K562 (cell line): ENCODE measurements at regions not wholly inside any gene's neighbourhood (a gene's known extent, or its start where the extent isn't known, plus 50 kb on each side); places are given as distances from the start of the nearest gene placed in this dataset.

ENCODE experiments used
- ATAC-seq: fragments of 200-7000 bp; cut with Tn5 transposase; 3 replicates; pipeline ENCODE4 v1.9.1; 2020; ENCODE audit warnings: moderate library complexity
- BruUV-seq: library from RNA; stranded (reverse); fragments of 400-500 nt; replicated peaks from 2 replicates; lab custom pipeline; 2021; lab: Mats Ljungman, UMichigan
- CTCF ChIA-PET: fragments of 300-600 bp; formaldehyde crosslinking; extraction: SDS; loops from one replicate; lab custom pipeline; 2021; ENCODE audit warnings: low intra/inter-chr PET ratio; lab: Yijun Ruan, JAX
- POLR2A ChIA-PET: fragments of 300-600, 350-650 bp; sonication (Branson Sonifier 250); formaldehyde crosslinking; extraction: SDS; loops from one replicate; lab custom pipeline; 2021; ENCODE audit warnings: antibody characterized with exemption, inconsistent platforms; lab: Yijun Ruan, JAX
- DNase-seq, 4 experiments: peaks; one replicate each; pipeline versions ENCODE4 v3.0.0 to v3.0.0-alpha.2; 2011 to 2018; ENCODE audit warnings: low spot score in 3 of 4, mixed read lengths in 3 of 4; ENCODE audit errors: extremely low read depth in 1 of 4
- FAIRE-seq: peaks from 2 replicates; lab custom pipeline; 2011; peaks lifted over from hg19 to GRCh38; lab: Jason Lieb, UNC
- H2AFZ ChIP-seq: 2 replicates; pipeline ENCODE4 v1.6.0; 2011; ENCODE audit warnings: low read depth, low read length, control low read depth, inconsistent platforms
- H3K27ac ChIP-seq: fragments of 200-600 bp; 3 replicates; pipeline ENCODE4 v1.8.0; 2011; ENCODE audit warnings: low read depth, mild to moderate bottlenecking, control low read depth, inconsistent platforms, low read length, moderate library complexity, mixed read lengths; ENCODE audit errors: extremely low read depth
- H3K27me3 ChIP-seq, 2 experiments: fragments of 300-600 bp in 1 of 2; 2 replicates in 1 of 2; 3 replicates in 1 of 2; pipeline versions ENCODE4 v1.6.0 to v1.8.0; 2011; ENCODE audit warnings: inconsistent platforms in 2 of 2, low read length in 2 of 2, mild to moderate bottlenecking in 1 of 2, mixed read lengths in 1 of 2, moderate library complexity in 1 of 2; ENCODE audit not compliant: control insufficient read depth in 2 of 2, insufficient read depth in 2 of 2
- H3K36me3 ChIP-seq: fragments of 300-600 bp; 3 replicates; pipeline ENCODE4 v1.8.0; 2011; ENCODE audit warnings: mild to moderate bottlenecking, low read length, inconsistent platforms; ENCODE audit not compliant: control insufficient read depth, insufficient read depth
- H3K4me1 ChIP-seq, 2 experiments: fragments of 200-600 bp in 1 of 2; replicated peaks in 1 of 2; 2 replicates in 1 of 2; 3 replicates in 1 of 2; pipeline versions ENCODE4 v1.5.1 to v1.8.0; 2011; ENCODE audit warnings: inconsistent platforms in 2 of 2, low read length in 2 of 2, mild to moderate bottlenecking in 1 of 2, mixed read lengths in 1 of 2, moderate library complexity in 1 of 2; ENCODE audit not compliant: control insufficient read depth in 2 of 2, insufficient read depth in 2 of 2
- H3K4me2 ChIP-seq: 2 replicates; pipeline ENCODE4 v1.6.1; 2011; ENCODE audit warnings: low read length, control low read depth, inconsistent platforms, mixed read lengths; ENCODE audit not compliant: insufficient read depth
- H3K4me3 ChIP-seq: fragments of 200-600 bp; sonication (generic), shearing (Covaris generic); 2 replicates; pipeline ENCODE4 v1.5.1; 2016; ENCODE audit warnings: control low read depth, inconsistent platforms
- H3K79me2 ChIP-seq: fragments of 200-600 bp; 3 replicates; pipeline ENCODE4 v1.8.0; 2011; ENCODE audit warnings: low read length, inconsistent platforms; ENCODE audit not compliant: control insufficient read depth, insufficient read depth
- H3K9ac ChIP-seq, 2 experiments: 2 replicates each; pipeline versions ENCODE4 v1.6.0 to v1.6.1; 2011; ENCODE audit warnings: low read depth in 2 of 2, low read length in 2 of 2, control low read depth in 1 of 2, inconsistent platforms in 1 of 2, mild to moderate bottlenecking in 1 of 2, mixed read lengths in 1 of 2; ENCODE audit not compliant: insufficient read depth in 1 of 2
- H3K9me1 ChIP-seq: one replicate; pipeline ENCODE4 v1.6.0; 2011; ENCODE audit warnings: inconsistent platforms, mild to moderate bottlenecking, low read length, moderate library complexity; ENCODE audit not compliant: control insufficient read depth, insufficient read depth
- H3K9me3 ChIP-seq: replicated peaks from 2 replicates; pipeline ENCODE4 v1.5.1; 2011; ENCODE audit warnings: low read depth, low read length, inconsistent platforms; ENCODE audit not compliant: control insufficient read depth, insufficient read depth
- H4K20me1 ChIP-seq: replicated peaks from 2 replicates; pipeline ENCODE4 v1.6.1; 2011; ENCODE audit warnings: low read length, inconsistent platforms, mixed read lengths; ENCODE audit not compliant: control insufficient read depth, insufficient read depth
- CTCF ChIP-seq, 3 experiments: IDR thresholded peaks in 2 of 3; conservative IDR thresholded peaks in 1 of 3; 2 replicates each; pipeline ENCODE4 v1.5.1; 2011 to 2012; ENCODE audit warnings: low read length in 3 of 3, mild to moderate bottlenecking in 3 of 3, control low read depth in 2 of 3, improper control_type of control experiment in 1 of 3, inconsistent platforms in 1 of 3, low read depth in 1 of 3, mixed read lengths in 1 of 3, moderate library complexity in 1 of 3; ENCODE audit not compliant: insufficient read depth in 2 of 3
- FOXP1 ChIP-seq: sonication (generic); formaldehyde crosslinking; IDR thresholded peaks from 2 replicates; pipeline ENCODE4 v1.8.0; 2022; ENCODE audit warnings: mild to moderate bottlenecking, missing genetic modification reagents
- GTF2A2 ChIP-seq: IDR thresholded peaks from 2 replicates; pipeline ENCODE4 v1.6.1; 2016; ENCODE audit warnings: mild to moderate bottlenecking, missing genetic modification characterization, missing compliant biosample characterization
- GTF3C2 ChIP-seq: IDR thresholded peaks from 3 replicates; pipeline ENCODE4 v1.6.1; 2011; ENCODE audit warnings: borderline replicate concordance, mild to moderate bottlenecking, moderate library complexity; ENCODE audit not compliant: insufficient read length; ENCODE audit errors: extremely low read depth
- IRF1 ChIP-seq: sonication (generic); formaldehyde crosslinking; IDR thresholded peaks from 2 replicates; pipeline ENCODE4 v1.8.0; 2022; ENCODE audit warnings: missing genetic modification reagents, mild to moderate bottlenecking, borderline replicate concordance
- MTF1 ChIP-seq: fragments of 250-450 bp; sonication (Bioruptor Pico); IDR thresholded peaks from 2 replicates; pipeline ENCODE4 v1.9.0; 2021; ENCODE audit warnings: moderate library complexity, mild to moderate bottlenecking, inconsistent platforms, borderline replicate concordance
- POLR2B ChIP-seq: fragments of 450-650 bp; IDR thresholded peaks from 2 replicates; pipeline ENCODE4 v1.6.1; 2018; ENCODE audit warnings: low read depth; ENCODE audit not compliant: partially characterized antibody
- RB1 ChIP-seq: fragments of 450-650 bp; IDR thresholded peaks from 2 replicates; pipeline ENCODE4 v1.6.1; 2017; ENCODE audit warnings: low read depth, mild to moderate bottlenecking
- SRSF3 ChIP-seq: fragments of 200-400 bp; formaldehyde crosslinking; IDR thresholded peaks from 2 replicates; pipeline ENCODE4 v1.6.1; 2016; ENCODE audit warnings: mild to moderate bottlenecking, low read length, moderate library complexity; ENCODE audit not compliant: insufficient read depth
- TOE1 ChIP-seq, 2 experiments: fragments of 450-650 bp in 1 of 2; sonication (generic) in 1 of 2; formaldehyde crosslinking in 1 of 2; IDR thresholded peaks; 2 replicates each; pipeline versions ENCODE4 v1.7.1 to v1.8.0; 2016 to 2022; ENCODE audit warnings: borderline replicate concordance in 2 of 2, mild to moderate bottlenecking in 2 of 2, antibody characterized with exemption in 1 of 2, inconsistent platforms in 1 of 2, low read depth in 1 of 2, missing genetic modification reagents in 1 of 2, moderate library complexity in 1 of 2
- in situ Hi-C: fragments of 300-500 bp; cut with MboI; formaldehyde crosslinking; loops from 4 replicates; pipeline ENCODE4 v1.15.0; 2018; ENCODE audit warnings: inconsistent platforms, mixed read lengths
- intact Hi-C: fragments of 100-400 bp; cut with micrococcal nuclease; formaldehyde crosslinking; loops from 2 replicates; pipeline ENCODE4 v1.14.2; 2022

GRCh38 chr13:83714236-83714635, 168.0 kb downstream of the SLITRK1 start (continued):
- TF ChIP-seq CTCF (IDR thresholded peaks at IDR 0.05 in 2 of 3, conservative IDR thresholded peaks at IDR 0.05 in 1 of 3; ENCODE audit: insufficient read depth in 2 of 3, low read depth in 1 of 3, low read length in 3 of 3) (no peak), SRSF3 (no peak), GTF3C2 (no peak), POLR2B (no peak), MTF1 (CRISPR knock-in tag) (no peak), GTF2A2 (no peak)
- TF ChIP-seq, all 486 proteins: peak for 0

- H3K79me2 ChIP-seq: no peaks in the 10 kb centered on the region
- no peaks in the 10 kb centered on the region for H3K4me1 ChIP-seq
- no peak overlapping the region for H2AFZ ChIP-seq
- no TSS peak for BruUV-seq
- POLR2A ChIA-PET: no interaction called here
- in situ Hi-C loops (no loop called here), intact Hi-C loops (no loop called here)
- no peak for TF ChIP-seq FOXP1 (CRISPR knock-in tag)
- TF ChIP-seq IRF1 (CRISPR knock-in tag): no peak
- no peak for TF ChIP-seq RB1
- no peak for TF ChIP-seq TOE1 (IDR thresholded peaks at IDR 0.05; ENCODE audit: borderline replicate concordance)
- TF ChIP-seq TOE1 (CRISPR knock-in tag; IDR thresholded peaks at IDR 0.05; ENCODE audit: borderline replicate concordance, low read depth): no peak
- no peaks in the 10 kb centered on the region for H3K27me3 ChIP-seq
- DNase-seq (no peak), ATAC-seq (no peak), FAIRE-seq (no peak)
- no peak overlapping the region for H3K4me3 ChIP-seq
- H3K9ac ChIP-seq: no peak overlapping the region
- no peak overlapping the region for H3K4me2 ChIP-seq
- CTCF ChIA-PET: no interaction called here
- H3K27ac ChIP-seq: no peak overlapping the region
- H4K20me1 ChIP-seq: no peaks in the 10 kb centered on the region
- no peaks in the 10 kb centered on the region for H3K36me3 ChIP-seq
- H3K9me3 ChIP-seq: no peaks in the 10 kb centered on the region
- H3K9me1 ChIP-seq: no peaks in the 10 kb centered on the region
These were observed 172.2 kb downstream of the SLITRK1 start for GRCh38 chr13:83710133-83710515.
